HUES64 (cell line): ENCODE measurements at regions not wholly inside any gene's neighbourhood (a gene's known extent, or its start where the extent isn't known, plus 50 kb on each side); places are given as distances from the start of the nearest gene placed in this dataset.

Experiments used
- H3K27ac ChIP-seq: 2 replicates; pipeline ENCODE4 v1.7.0; 2013; ENCODE audit warnings: low read depth, low read length, inconsistent platforms
- H3K27me3 ChIP-seq: 2 replicates; pipeline ENCODE4 v1.6.1; 2013; ENCODE audit warnings: mild to moderate bottlenecking, low read length; ENCODE audit not compliant: insufficient read depth
- H3K36me3 ChIP-seq: 2 replicates; pipeline ENCODE4 v1.6.1; 2013; ENCODE audit warnings: mild to moderate bottlenecking, low read length; ENCODE audit not compliant: insufficient read depth
- H3K4me1 ChIP-seq: 2 replicates; pipeline ENCODE4 v1.6.1; 2013; ENCODE audit warnings: mild to moderate bottlenecking, low read length, moderate library complexity; ENCODE audit not compliant: insufficient read depth
- H3K4me3 ChIP-seq: 2 replicates; pipeline ENCODE4 v1.5.1; 2013; ENCODE audit warnings: mild to moderate bottlenecking, low read length, moderate library complexity
- H3K9ac ChIP-seq: 2 replicates; pipeline ENCODE4 v1.6.1; 2013; ENCODE audit warnings: mild to moderate bottlenecking, low read depth, low read length
- H3K9me3 ChIP-seq: 2 replicates; pipeline ENCODE4 v1.6.1; 2013; ENCODE audit warnings: low read depth, low read length; ENCODE audit not compliant: insufficient read depth
- WGBS: fragments of 150-250, 120-280 bp; methylation state at CpG from one replicate; pipeline ENCODE4 v1.1.7; 2013; ENCODE audit warnings: missing lambda C conversion rate; 5-methylcytosine and 5-hydroxymethylcytosine counted together

GRCh38 chr2:120660056-120660694 is 75.5 kb upstream of the GLI2 start:
- peaks cover 8% of the 10 kb centered on the region; the same call in 1 of the 2 replicates for H3K9me3 ChIP-seq

GRCh38 chr2:120660771-120661459 is 74.8 kb upstream of the GLI2 start:
- Histone ChIP-seq H3K4me3 (no peak overlapping the region), H3K36me3 (no peaks in the 10 kb centered on the region), H3K4me1 (peaks cover 6% of the 10 kb centered on the region; the same call in 1 of the 2 replicates), H3K27me3 (peaks cover 21% of the 10 kb centered on the region), H3K9ac (no peak overlapping the region), H3K27ac (no peak overlapping the region), H3K9me3 (peaks cover 11% of the 10 kb centered on the region)
- 79% methylated on average over 11 of the region's 11 CpGs for WGBS

More at GRCh38 chr2:120660056-120660694, 75.5 kb upstream of the GLI2 start:
- no peak overlapping the region for H3K9ac ChIP-seq
- peaks cover 28% of the 10 kb centered on the region for H3K27me3 ChIP-seq
- no peak overlapping the region for H3K27ac ChIP-seq
- H3K4me3 ChIP-seq = no peak overlapping the region
- 91% methylated on average over 8 of the region's 8 CpGs for WGBS
- H3K4me1 ChIP-seq = peaks cover 6% of the 10 kb centered on the region; the same call in 1 of the 2 replicates
- H3K36me3 ChIP-seq = no peaks in the 10 kb centered on the region

- Histone ChIP-seq H3K36me3 (no peaks in the 10 kb centered on the region), H3K4me1 (peaks cover 6% of the 10 kb centered on the region; the same call in 1 of the 2 replicates), H3K9ac (no peak overlapping the region), H3K4me3 (no peak overlapping the region), H3K27me3 (peaks cover 20% of the 10 kb centered on the region), H3K27ac (no peak overlapping the region), H3K9me3 (peaks cover 18% of the 10 kb centered on the region)
- WGBS = 50% methylated on average over 16 of the region's 16 CpGs
Observed at GRCh38 chr2:120661551-120661950, 74.1 kb upstream of the GLI2 start.

- H3K36me3 ChIP-seq = no peaks in the 10 kb centered on the region
- no peak overlapping the region for H3K9ac ChIP-seq
- peaks cover 22% of the 10 kb centered on the region for H3K9me3 ChIP-seq
- peaks cover 6% of the 10 kb centered on the region; the same call in 1 of the 2 replicates for H3K4me1 ChIP-seq
- peaks cover 18% of the 10 kb centered on the region for H3K27me3 ChIP-seq
- no peak overlapping the region for H3K27ac ChIP-seq
- H3K4me3 ChIP-seq = no peak overlapping the region
- 90% methylated on average over 4 of the region's 4 CpGs for WGBS
Observed at GRCh38 chr2:120662046-120662445, 73.6 kb upstream of the GLI2 start.

- H3K27ac ChIP-seq = no peak overlapping the region
- 96% methylated on average over 3 of the region's 3 CpGs for WGBS
- H3K4me3 ChIP-seq = no peak overlapping the region
- peaks cover 16% of the 10 kb centered on the region for H3K27me3 ChIP-seq
- no peaks in the 10 kb centered on the region for H3K36me3 ChIP-seq
- H3K4me1 ChIP-seq = peaks cover 6% of the 10 kb centered on the region; the same call in 1 of the 2 replicates
- H3K9ac ChIP-seq = no peak overlapping the region
- peaks cover 25% of the 10 kb centered on the region for H3K9me3 ChIP-seq
Observed at GRCh38 chr2:120662746-120663145, 72.9 kb upstream of the GLI2 start.

DNA sequence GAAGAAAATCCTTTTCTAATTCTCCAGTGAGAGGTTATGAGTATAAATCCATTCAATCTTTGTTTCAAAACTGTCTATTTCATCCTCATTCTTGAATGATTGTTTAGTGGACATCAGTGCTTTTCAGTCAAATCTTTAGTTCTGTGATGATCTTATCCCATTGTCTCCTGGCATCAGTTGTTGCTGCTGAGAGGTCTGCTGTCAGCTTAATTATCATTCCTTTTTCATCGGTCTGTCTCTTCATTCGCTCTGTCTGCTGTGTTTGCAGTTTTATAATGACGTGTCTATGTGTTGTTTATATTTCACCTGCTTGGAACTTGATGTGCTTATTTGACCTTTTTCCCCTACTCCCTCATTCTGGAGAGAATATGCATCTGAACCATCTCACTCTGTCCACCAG is 69.2 kb upstream of the GLI2 start:
- H3K4me1 ChIP-seq = no peaks in the 10 kb centered on the region
- peaks cover 23% of the 10 kb centered on the region for H3K27me3 ChIP-seq
- H3K27ac ChIP-seq = no peak overlapping the region
- H3K9ac ChIP-seq = no peak overlapping the region
- H3K36me3 ChIP-seq = no peaks in the 10 kb centered on the region
- 63% methylated on average over 3 of the region's 3 CpGs for WGBS
- H3K4me3 ChIP-seq = no peak overlapping the region
- peaks cover 25% of the 10 kb centered on the region for H3K9me3 ChIP-seq

DNA sequence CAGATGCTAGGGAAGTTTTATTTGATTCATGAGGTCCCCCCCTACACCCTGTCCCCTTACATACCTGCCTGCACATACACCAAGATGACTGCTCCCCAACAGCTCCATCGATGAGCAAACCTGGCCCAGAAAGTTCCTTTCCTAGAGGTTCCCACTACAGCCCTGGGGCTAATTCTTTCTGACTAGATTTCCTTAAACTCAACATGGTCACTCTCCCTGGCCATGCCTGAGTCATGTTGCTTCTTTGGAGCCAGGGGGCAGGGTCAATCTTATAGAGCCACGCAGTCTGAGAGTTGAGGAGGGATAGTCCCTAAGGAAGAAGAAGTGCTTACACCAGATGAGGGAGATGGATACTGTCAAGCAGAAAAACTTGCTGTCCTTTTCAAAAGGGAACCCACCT is 67.7 kb upstream of the GLI2 start:
- Histone ChIP-seq H3K9me3 (peaks cover 25% of the 10 kb centered on the region), H3K4me1 (no peaks in the 10 kb centered on the region), H3K9ac (no peak overlapping the region), H3K36me3 (no peaks in the 10 kb centered on the region), H3K27ac (no peak overlapping the region), H3K27me3 (peaks cover 20% of the 10 kb centered on the region), H3K4me3 (no peak overlapping the region)
- WGBS = 88% methylated on average over 2 of the region's 2 CpGs

- Histone ChIP-seq H3K36me3 (no peaks in the 10 kb centered on the region), H3K4me3 (no peak overlapping the region), H3K4me1 (no peaks in the 10 kb centered on the region), H3K27me3 (peaks cover 20% of the 10 kb centered on the region), H3K9me3 (peaks cover 24% of the 10 kb centered on the region), H3K9ac (no peak overlapping the region), H3K27ac (no peak overlapping the region)
- 40% methylated on average over 23 of the region's 23 CpGs for WGBS
Observed at GRCh38 chr2:120669121-120669952, 66.3 kb upstream of the GLI2 start.

DNA sequence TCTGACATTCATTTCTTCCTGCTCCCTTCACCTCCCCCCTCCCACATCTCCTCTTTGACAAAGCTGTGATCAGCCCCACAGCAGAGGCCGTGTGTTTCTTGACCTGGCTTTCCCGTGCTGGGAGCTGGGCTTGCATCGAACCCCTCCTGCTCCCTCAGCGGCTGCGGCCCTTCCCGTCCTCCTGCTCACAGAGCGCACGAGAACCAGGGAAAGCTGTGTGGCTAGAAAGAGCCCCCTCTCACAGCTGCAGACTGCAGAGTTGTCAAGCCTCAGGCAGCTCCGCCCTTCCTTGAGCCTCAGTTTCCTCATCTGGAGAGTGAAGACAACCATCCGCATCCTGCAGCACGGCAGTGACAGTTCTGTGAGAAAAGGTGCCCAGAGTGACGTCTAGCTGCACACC is 65.7 kb upstream of the GLI2 start:
- H3K4me1 ChIP-seq = no peaks in the 10 kb centered on the region
- H3K9me3 ChIP-seq = peaks cover 17% of the 10 kb centered on the region
- H3K9ac ChIP-seq = no peak overlapping the region
- no peak overlapping the region for H3K4me3 ChIP-seq
- 79% methylated on average over 12 of the region's 12 CpGs for WGBS
- no peak overlapping the region for H3K27ac ChIP-seq
- no peaks in the 10 kb centered on the region for H3K36me3 ChIP-seq
- peaks cover 22% of the 10 kb centered on the region for H3K27me3 ChIP-seq

GRCh38 chr2:120670371-120670770 is 65.3 kb upstream of the GLI2 start:
- 93% methylated on average over 12 of the region's 12 CpGs for WGBS
- peaks cover 17% of the 10 kb centered on the region for H3K9me3 ChIP-seq
- no peak overlapping the region for H3K4me3 ChIP-seq
- no peak overlapping the region for H3K27ac ChIP-seq
- peaks cover 26% of the 10 kb centered on the region for H3K27me3 ChIP-seq
- no peak overlapping the region for H3K9ac ChIP-seq
- no peaks in the 10 kb centered on the region for H3K4me1 ChIP-seq
- no peaks in the 10 kb centered on the region for H3K36me3 ChIP-seq
